ENCODE measurements at regions not wholly inside any gene's neighbourhood (a gene's known extent, or its start where the extent isn't known, plus 50 kb on each side); places are given as distances from the start of the nearest gene placed in this dataset.

DNA sequence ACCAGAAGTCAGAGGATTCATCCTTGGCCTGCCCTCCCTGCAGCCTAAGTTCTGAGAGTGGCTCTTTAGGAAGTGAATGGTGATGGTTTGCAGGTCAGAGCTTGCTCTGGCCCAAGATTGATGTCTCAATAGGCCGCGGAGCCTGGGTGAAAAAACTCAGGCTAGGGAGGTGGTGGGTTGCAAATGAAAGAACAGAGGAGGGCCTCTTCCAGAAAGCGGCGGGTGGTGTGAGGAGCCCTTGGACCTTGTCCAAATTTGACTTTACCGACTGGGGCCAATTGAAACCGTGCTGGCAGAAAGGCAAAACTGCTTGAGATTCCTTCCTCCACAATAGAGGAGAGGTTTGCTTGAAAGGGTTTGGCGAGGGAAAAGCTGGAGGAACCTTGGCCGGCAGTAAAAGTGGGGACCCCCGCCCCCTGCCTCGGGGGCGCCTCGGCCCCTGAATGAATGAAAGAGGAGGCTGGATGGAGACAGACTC, 331.3 kb downstream of the SEC14L1 start (continued):
- TF ChIP-seq, protein P1, sequence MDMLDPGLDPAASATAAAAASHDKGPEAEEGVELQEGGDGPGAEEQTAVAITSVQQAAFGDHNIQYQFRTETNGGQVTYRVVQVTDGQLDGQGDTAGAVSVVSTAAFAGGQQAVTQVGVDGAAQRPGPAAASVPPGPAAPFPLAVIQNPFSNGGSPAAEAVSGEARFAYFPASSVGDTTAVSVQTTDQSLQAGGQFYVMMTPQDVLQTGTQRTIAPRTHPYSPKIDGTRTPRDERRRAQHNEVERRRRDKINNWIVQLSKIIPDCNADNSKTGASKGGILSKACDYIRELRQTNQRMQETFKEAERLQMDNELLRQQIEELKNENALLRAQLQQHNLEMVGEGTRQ (IDR thresholded peaks at IDR 0.05; ENCODE audit: low read length): no peak
- TF ChIP-seq EP300 (IDR thresholded peaks at IDR 0.05; ENCODE audit: borderline replicate concordance in 1 of 2, low read depth in 2 of 2, low read length in 2 of 2) (no peak), TBP (IDR thresholded peaks at IDR 0.05; ENCODE audit: low read depth, low read length) (no peak)
- TF ChIP-seq, protein P2, sequence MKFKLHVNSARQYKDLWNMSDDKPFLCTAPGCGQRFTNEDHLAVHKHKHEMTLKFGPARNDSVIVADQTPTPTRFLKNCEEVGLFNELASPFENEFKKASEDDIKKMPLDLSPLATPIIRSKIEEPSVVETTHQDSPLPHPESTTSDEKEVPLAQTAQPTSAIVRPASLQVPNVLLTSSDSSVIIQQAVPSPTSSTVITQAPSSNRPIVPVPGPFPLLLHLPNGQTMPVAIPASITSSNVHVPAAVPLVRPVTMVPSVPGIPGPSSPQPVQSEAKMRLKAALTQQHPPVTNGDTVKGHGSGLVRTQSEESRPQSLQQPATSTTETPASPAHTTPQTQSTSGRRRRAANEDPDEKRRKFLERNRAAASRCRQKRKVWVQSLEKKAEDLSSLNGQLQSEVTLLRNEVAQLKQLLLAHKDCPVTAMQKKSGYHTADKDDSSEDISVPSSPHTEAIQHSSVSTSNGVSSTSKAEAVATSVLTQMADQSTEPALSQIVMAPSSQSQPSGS (IDR thresholded peaks at IDR 0.05; ENCODE audit: low read length): no peak; the same call in 1 of the 2 replicates
